MCF 10A (cell line): ENCODE measurements at regions not wholly inside any gene's neighbourhood (a gene's known extent, or its start where the extent isn't known, plus 50 kb on each side); places are given as distances from the start of the nearest gene placed in this dataset.

ENCODE experiments used
- BruUV-seq: library from RNA; stranded (reverse); fragments of 400-500 nt; replicated peaks from 2 replicates; lab custom pipeline; 2021; lab: Mats Ljungman, UMichigan
- CTCF ChIA-PET: fragments of 300-600 bp; sonication (Branson Sonifier 250); formaldehyde crosslinking; extraction: SDS; loops from one replicate; lab custom pipeline; 2021; ENCODE audit warnings: antibody characterized with exemption, inconsistent platforms; lab: Yijun Ruan, JAX
- POLR2A ChIA-PET: fragments of 300-600, 350-650 bp; sonication (Branson Sonifier 250); formaldehyde crosslinking; extraction: SDS; loops from one replicate; lab custom pipeline; 2020; ENCODE audit warnings: antibody characterized with exemption, inconsistent platforms; lab: Yijun Ruan, JAX
- DNase-seq: peaks from one replicate; pipeline ENCODE4 v3.0.0-alpha.2; 2018; ENCODE audit not compliant: unreplicated experiment
- H3K27ac Mint-ChIP-seq: one replicate; pipeline ENCODE4 v1.8.0; 2022; ENCODE audit warnings: mild to moderate bottlenecking, low read depth, mixed read lengths; ENCODE audit not compliant: unreplicated experiment
- H3K27me3 Mint-ChIP-seq: one replicate; pipeline ENCODE4 v1.8.0; 2022; ENCODE audit warnings: mixed read lengths; ENCODE audit not compliant: insufficient read depth, unreplicated experiment
- H3K36me3 Mint-ChIP-seq: one replicate; pipeline ENCODE4 v1.8.0; 2022; ENCODE audit warnings: mild to moderate bottlenecking, moderate library complexity, mixed read lengths; ENCODE audit not compliant: insufficient read depth, unreplicated experiment
- H3K4me1 Mint-ChIP-seq: one replicate; pipeline ENCODE4 v1.8.0; 2022; ENCODE audit warnings: mixed read lengths; ENCODE audit not compliant: insufficient read depth, unreplicated experiment
- H3K4me3 Mint-ChIP-seq: one replicate; pipeline ENCODE4 v1.8.0; 2022; ENCODE audit warnings: mild to moderate bottlenecking, moderate library complexity, mixed read lengths; ENCODE audit not compliant: unreplicated experiment
- H3K9me3 Mint-ChIP-seq: one replicate; pipeline ENCODE4 v1.8.0; 2022; ENCODE audit warnings: mixed read lengths; ENCODE audit not compliant: unreplicated experiment
- CTCF ChIP-seq: fragments of 200-600 bp; IDR thresholded peaks from one replicate; pipeline ENCODE4 v1.8.0; 2022; ENCODE audit warnings: antibody characterized with exemption, mild to moderate bottlenecking; ENCODE audit not compliant: unreplicated experiment
- intact Hi-C: fragments of 100-400 bp; cut with micrococcal nuclease; formaldehyde crosslinking; loops from 2 replicates; pipeline ENCODE4 v1.14.1; 2022

DNA sequence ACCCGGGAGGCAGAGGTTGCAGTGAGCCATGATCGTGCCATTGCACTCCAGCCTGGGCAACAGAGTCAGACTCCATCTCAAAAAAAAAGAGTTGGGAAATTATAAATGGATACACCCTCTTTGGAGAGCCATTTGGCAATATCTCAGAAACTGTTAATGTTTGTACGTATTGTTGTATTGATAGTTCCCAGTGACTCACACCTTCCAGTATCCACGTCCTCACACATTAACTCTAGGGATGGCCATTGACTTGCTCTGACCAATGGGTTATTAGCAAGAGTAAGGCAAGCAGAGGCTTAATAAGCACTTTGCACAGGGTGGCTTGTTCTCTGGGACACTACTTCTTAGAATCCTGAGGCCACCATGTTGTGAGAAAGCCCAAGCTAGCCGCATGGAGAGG is 107.6 kb upstream of the LHX1 start:
- BruUV-seq = no TSS peak
- H3K36me3 Mint-ChIP-seq = no peaks in the 10 kb centered on the region

DNA sequence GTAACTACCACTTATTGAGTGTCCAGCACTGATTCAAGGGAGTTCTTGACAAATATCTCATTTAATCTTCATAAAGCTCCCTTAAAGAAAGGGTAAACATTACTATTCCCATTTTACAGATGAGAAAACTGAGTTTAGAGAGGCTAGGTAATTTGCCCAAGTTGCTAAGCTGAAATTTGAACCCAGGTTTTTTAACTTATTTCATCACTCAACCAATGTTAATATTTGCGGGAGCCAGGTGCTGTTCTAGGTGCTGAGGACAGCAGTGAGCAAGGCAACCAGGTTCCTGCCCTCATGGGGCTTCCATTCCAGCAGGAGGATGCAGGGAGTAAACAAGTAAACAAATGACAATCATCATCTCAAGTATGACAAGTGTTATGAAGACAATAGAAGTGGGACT is 104.0 kb upstream of the LHX1 start:
- Mint-ChIP-seq H3K27ac (no peak overlapping the region), H3K27me3 (peaks cover 6% of the 10 kb centered on the region), H3K4me3 (no peak overlapping the region), H3K9me3 (peaks cover 8% of the 10 kb centered on the region), H3K4me1 (no peaks in the 10 kb centered on the region), H3K36me3 (no peaks in the 10 kb centered on the region)
- BruUV-seq = no TSS peak
- ChIA-PET POLR2A (no interaction called here), CTCF (no interaction called here)
- intact Hi-C loops = no loop called here
- no peak for TF ChIP-seq CTCF
- no peak for DNase-seq

More for the DNA sequence above, 107.6 kb upstream of the LHX1 start:
- ChIA-PET POLR2A (no interaction called here), CTCF (interaction anchor here (0.7 kb wide), 1 partner anchor 65 kb away, joined by 3 read pairs; no protein-coding TSS in a partner anchor)
- H3K4me3 Mint-ChIP-seq = no peak overlapping the region
- intact Hi-C loops = no loop called here
- H3K4me1 Mint-ChIP-seq = no peaks in the 10 kb centered on the region
- peak; percentile 13 for DNase-seq
- no peak for TF ChIP-seq CTCF
- no peak overlapping the region for H3K27ac Mint-ChIP-seq
- no peaks in the 10 kb centered on the region for H3K9me3 Mint-ChIP-seq
- H3K27me3 Mint-ChIP-seq = peaks cover 20% of the 10 kb centered on the region

DNA sequence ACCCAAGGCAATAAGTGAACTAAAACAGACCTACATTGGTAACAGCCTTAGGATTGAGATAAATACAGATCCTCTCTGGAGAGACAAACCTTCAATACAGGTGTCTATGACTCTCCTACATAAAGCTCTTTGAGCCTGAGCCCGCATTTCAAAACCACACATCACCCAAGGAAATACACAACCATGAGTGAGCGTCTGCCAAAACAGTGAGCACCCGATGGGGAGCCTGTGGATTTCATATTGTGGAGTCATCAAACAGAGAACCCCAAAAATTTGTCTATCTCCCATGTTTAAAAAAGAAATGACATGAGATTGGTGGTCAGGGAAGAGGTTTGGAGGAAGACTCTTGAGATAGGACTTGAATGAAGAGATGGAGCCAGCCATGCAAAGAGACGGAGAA is 102.2 kb upstream of the LHX1 start:
- Mint-ChIP-seq H3K27ac (no peak overlapping the region), H3K4me3 (no peak overlapping the region), H3K4me1 (no peaks in the 10 kb centered on the region), H3K27me3 (no peaks in the 10 kb centered on the region), H3K36me3 (no peaks in the 10 kb centered on the region), H3K9me3 (peaks cover 8% of the 10 kb centered on the region)
- BruUV-seq = no TSS peak
- ChIA-PET CTCF (no interaction called here), POLR2A (no interaction called here)
- TF ChIP-seq CTCF = no peak
- intact Hi-C loops = no loop called here
- DNase-seq = no peak

DNA sequence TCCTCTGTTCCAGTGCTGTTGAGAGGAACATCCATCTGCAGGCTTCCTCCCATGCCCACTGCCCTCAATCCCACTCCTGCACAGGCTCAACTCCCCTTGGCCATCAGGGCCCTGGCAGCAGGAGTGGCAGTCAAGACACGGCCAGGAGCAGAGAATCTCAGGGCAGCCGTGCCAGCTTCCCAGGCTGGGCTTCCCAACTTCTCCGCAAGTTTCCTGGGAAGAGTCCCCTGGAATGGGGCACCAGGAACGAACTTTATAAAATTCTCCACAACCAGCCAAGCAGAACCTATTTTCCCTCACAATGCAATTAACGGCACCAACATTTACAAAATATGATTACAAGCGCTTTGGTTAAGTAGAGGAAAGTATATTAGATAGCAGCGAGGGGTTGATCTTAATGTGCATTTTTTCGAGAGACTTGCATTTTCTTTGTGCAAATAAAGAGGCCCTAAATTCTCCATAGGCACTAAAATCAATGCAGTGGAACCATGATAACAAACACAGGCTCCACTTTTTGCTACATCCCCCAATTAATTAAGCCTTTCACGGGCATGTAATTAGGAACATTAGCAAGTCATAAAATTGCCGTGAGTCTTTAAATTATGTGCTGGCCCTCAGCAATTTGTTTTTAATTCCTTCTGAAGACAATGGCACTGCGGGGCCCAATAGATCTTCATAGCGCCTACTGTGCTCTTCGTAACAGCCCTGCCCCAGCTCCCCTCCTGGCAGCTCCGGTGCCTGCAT is 99.9 kb upstream of the LHX1 start:
- CTCF ChIA-PET = no interaction called here
- intact Hi-C loops = no loop called here
- Mint-ChIP-seq H3K27ac (no peak overlapping the region), H3K27me3 (no peaks in the 10 kb centered on the region), H3K36me3 (no peaks in the 10 kb centered on the region), H3K4me3 (no peak overlapping the region), H3K9me3 (peaks cover 8% of the 10 kb centered on the region), H3K4me1 (no peaks in the 10 kb centered on the region)
- POLR2A ChIA-PET = no interaction called here
- TF ChIP-seq CTCF = no peak
- no peak for DNase-seq
- BruUV-seq = no TSS peak
